ENCODE measurements at regions not wholly inside any gene's neighbourhood (a gene's known extent, or its start where the extent isn't known, plus 50 kb on each side); places are given as distances from the start of the nearest gene placed in this dataset.

GRCh38 chr16:54362591-54363206, 76.1 kb upstream of the IRX3 start:
- no peaks in the 10 kb centered on the region for H3K9me3 ChIP-seq

GRCh38 chr16:54361246-54361645, 74.7 kb upstream of the IRX3 start:
- Histone ChIP-seq H3K9me3 (no peaks in the 10 kb centered on the region), H3K4me1 (ENCODE audit: low read depth) (no peaks in the 10 kb centered on the region), H3K4me3 (no peak overlapping the region), H3K36me3 (ENCODE audit: low read depth) (no peaks in the 10 kb centered on the region)
- intact Hi-C loops (cut with DNase I, micrococcal nuclease) = no loop called here
- DNase-seq = no peak
- ATAC-seq = no peak
- TF ChIP-seq CTCF (IDR thresholded peaks at IDR 0.05) = no peak

More at GRCh38 chr16:54362591-54363206, 76.1 kb upstream of the IRX3 start:
- DNase-seq (no peak), ATAC-seq (no peak)
- no peak for TF ChIP-seq CTCF (IDR thresholded peaks at IDR 0.05)
- H3K4me3 ChIP-seq = no peak overlapping the region
- no peaks in the 10 kb centered on the region for H3K36me3 ChIP-seq (ENCODE audit: low read depth)
- intact Hi-C loops (cut with DNase I, micrococcal nuclease) = no loop called here
- no peaks in the 10 kb centered on the region for H3K4me1 ChIP-seq (ENCODE audit: low read depth)

GRCh38 chr16:54360681-54361080, 74.1 kb upstream of the IRX3 start:
- TF ChIP-seq CTCF (IDR thresholded peaks at IDR 0.05) = no peak
- Histone ChIP-seq H3K9me3 (no peaks in the 10 kb centered on the region), H3K36me3 (ENCODE audit: low read depth) (no peaks in the 10 kb centered on the region), H3K4me3 (no peak overlapping the region), H3K4me1 (ENCODE audit: low read depth) (no peaks in the 10 kb centered on the region)
- no peak for DNase-seq
- intact Hi-C loops (cut with DNase I, micrococcal nuclease) = no loop called here
- ATAC-seq = no peak

- Histone ChIP-seq H3K36me3 (ENCODE audit: low read depth) (no peaks in the 10 kb centered on the region), H3K4me1 (ENCODE audit: low read depth) (no peaks in the 10 kb centered on the region), H3K4me3 (no peak overlapping the region), H3K9me3 (no peaks in the 10 kb centered on the region)
- TF ChIP-seq CTCF (IDR thresholded peaks at IDR 0.05) = no peak
- intact Hi-C loops (cut with DNase I, micrococcal nuclease) = no loop called here
- ATAC-seq = no peak
- DNase-seq = no peak
These were observed 73.0 kb upstream of the IRX3 start for GRCh38 chr16:54359555-54359954.

GRCh38 chr16:54359081-54359480, 72.5 kb upstream of the IRX3 start:
- TF ChIP-seq CTCF (IDR thresholded peaks at IDR 0.05) = no peak
- intact Hi-C loops (cut with DNase I, micrococcal nuclease) = no loop called here
- ATAC-seq (no peak), DNase-seq (no peak)
- Histone ChIP-seq H3K36me3 (ENCODE audit: low read depth) (no peaks in the 10 kb centered on the region), H3K4me3 (no peak overlapping the region), H3K4me1 (ENCODE audit: low read depth) (no peaks in the 10 kb centered on the region), H3K9me3 (no peaks in the 10 kb centered on the region)

- DNase-seq (no peak), ATAC-seq (no peak)
- H3K36me3 ChIP-seq (ENCODE audit: low read depth) = no peaks in the 10 kb centered on the region
- no peaks in the 10 kb centered on the region for H3K9me3 ChIP-seq
- no peak for TF ChIP-seq CTCF (IDR thresholded peaks at IDR 0.05)
- no peaks in the 10 kb centered on the region for H3K4me1 ChIP-seq (ENCODE audit: low read depth)
- intact Hi-C loops (cut with DNase I, micrococcal nuclease) = no loop called here
- H3K4me3 ChIP-seq = no peak overlapping the region
These were observed 69.8 kb upstream of the IRX3 start for GRCh38 chr16:54356391-54356790.
